ENCODE measurements at regions not wholly inside any gene's neighbourhood (a gene's known extent, or its start where the extent isn't known, plus 50 kb on each side); places are given as distances from the start of the nearest gene placed in this dataset.
"Not testable (repeated sequence)": the region's sequence is repeated elsewhere in the genome, so short reads cannot be mapped to it uniquely, and the experiment has no call there.

DNA sequence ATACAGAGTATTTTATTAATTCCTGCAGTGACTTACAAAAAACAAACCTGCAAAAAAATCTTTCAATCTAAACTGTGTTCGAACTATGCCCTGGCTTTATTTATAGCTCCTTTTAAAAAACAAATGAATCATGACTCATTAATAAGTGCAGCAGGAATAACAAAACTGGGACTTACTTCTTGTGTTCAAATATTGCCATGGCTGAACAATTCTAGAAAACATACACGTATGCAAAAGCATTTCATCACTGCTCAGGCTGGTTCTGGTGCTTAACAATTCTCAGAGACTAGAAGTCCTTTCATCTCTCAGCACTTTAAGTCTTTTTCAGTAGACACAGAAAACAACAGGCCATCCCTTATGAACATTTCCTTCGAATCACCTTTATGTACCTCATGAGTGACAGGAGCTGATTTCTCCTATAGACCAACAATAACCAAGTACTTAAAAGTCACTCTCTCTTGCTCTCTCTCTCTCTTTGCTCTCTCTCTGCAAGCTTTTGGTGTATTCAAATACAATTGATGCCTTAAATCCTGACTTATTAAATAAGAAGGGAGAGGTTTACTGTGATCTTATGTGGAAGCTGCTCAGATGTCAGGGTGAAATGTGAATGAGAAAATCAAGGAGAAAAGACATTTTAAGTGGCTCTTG lies 268.8 kb downstream of the TTC8 start:
- Mint-ChIP-seq H3K4me1 (ENCODE audit: low read depth) (no peaks in the 10 kb centered on the region), H3K27me3 (ENCODE audit: low read depth) (peaks cover 4% of the 10 kb centered on the region), H3K36me3 (ENCODE audit: low read depth) (no peaks in the 10 kb centered on the region), H3K9me3 (peaks cover 6% of the 10 kb centered on the region), H3K27ac (no peak overlapping the region), H3K4me3 (no peak overlapping the region)

- Mint-ChIP-seq H3K27ac (no peak overlapping the region), H3K9me3 (peaks cover 6% of the 10 kb centered on the region), H3K36me3 (ENCODE audit: low read depth) (no peaks in the 10 kb centered on the region), H3K4me3 (no peak overlapping the region), H3K4me1 (ENCODE audit: low read depth) (no peaks in the 10 kb centered on the region), H3K27me3 (ENCODE audit: low read depth) (peaks cover 7% of the 10 kb centered on the region)
Observed at GRCh38 chr14:89095036-89095435, 270.6 kb downstream of the TTC8 start.

- Mint-ChIP-seq H3K27me3 (ENCODE audit: low read depth) (peaks cover 22% of the 10 kb centered on the region), H3K4me3 (no peak overlapping the region), H3K4me1 (ENCODE audit: low read depth) (no peaks in the 10 kb centered on the region), H3K36me3 (ENCODE audit: low read depth) (no peaks in the 10 kb centered on the region), H3K9me3 (peaks cover 6% of the 10 kb centered on the region), H3K27ac (no peak overlapping the region)
Observed at GRCh38 chr14:89096946-89097345, 272.5 kb downstream of the TTC8 start.

GRCh38 chr14:89098254-89098653 lies 273.8 kb downstream of the TTC8 start:
- H3K4me3 Mint-ChIP-seq = no peak overlapping the region
- H3K36me3 Mint-ChIP-seq (ENCODE audit: low read depth) = no peaks in the 10 kb centered on the region
- no peaks in the 10 kb centered on the region for H3K9me3 Mint-ChIP-seq
- peaks cover 24% of the 10 kb centered on the region for H3K27me3 Mint-ChIP-seq (ENCODE audit: low read depth)
- H3K27ac Mint-ChIP-seq = no peak overlapping the region
- no peaks in the 10 kb centered on the region for H3K4me1 Mint-ChIP-seq (ENCODE audit: low read depth)

GRCh38 chr14:89104171-89104817 lies 279.8 kb downstream of the TTC8 start:
- H3K4me3 Mint-ChIP-seq; H3K36me3 Mint-ChIP-seq (ENCODE audit: low read depth); H3K9me3 Mint-ChIP-seq; H3K4me1 Mint-ChIP-seq (ENCODE audit: low read depth); H3K27ac Mint-ChIP-seq: not testable (repeated sequence)
- H3K27me3 Mint-ChIP-seq (ENCODE audit: low read depth) = peaks cover 18% of the 10 kb centered on the region

GRCh38 chr14:89104861-89105260 lies 280.4 kb downstream of the TTC8 start:
- H3K4me3 Mint-ChIP-seq; H3K4me1 Mint-ChIP-seq (ENCODE audit: low read depth); H3K36me3 Mint-ChIP-seq (ENCODE audit: low read depth); H3K27ac Mint-ChIP-seq; H3K9me3 Mint-ChIP-seq: not testable (repeated sequence)
- H3K27me3 Mint-ChIP-seq (ENCODE audit: low read depth) = peaks cover 17% of the 10 kb centered on the region

All from T-helper 1 cell treated with Interleukin-12 subunit alpha and Interleukin-12 subunit beta and Interleukin-4 antibody, amounts not matched to agents 30 μg/mL and 1 μg/mL, for 36 hours (primary cell).